ENCODE measurements at regions not wholly inside any gene's neighbourhood (a gene's known extent, or its start where the extent isn't known, plus 50 kb on each side); places are given as distances from the start of the nearest gene placed in this dataset.
"Not testable (repeated sequence)": the region's sequence is repeated elsewhere in the genome, so short reads cannot be mapped to it uniquely, and the experiment has no call there.

- no peak overlapping the region for H3K4me3 ChIP-seq (ENCODE audit: low read length)
- no peaks in the 10 kb centered on the region for H3K9me2 ChIP-seq (replicated peaks; ENCODE audit: insufficient read depth, low read length)
- no peak overlapping the region for H3K9ac ChIP-seq (ENCODE audit: low read length)
- no peaks in the 10 kb centered on the region for H3K36me3 ChIP-seq (replicated peaks; ENCODE audit: insufficient read depth, low read length)
- no peak overlapping the region for H3K27ac ChIP-seq (ENCODE audit: low read length)
- no peaks in the 10 kb centered on the region for H3K4me1 ChIP-seq (ENCODE audit: low read length)
- H3K4me2 ChIP-seq (ENCODE audit: low read depth, low read length), result no peak overlapping the region
- DNase-seq, result no peak
- H3K9me3 ChIP-seq (replicated peaks; ENCODE audit: insufficient read depth, low read length), result no peaks in the 10 kb centered on the region
- TF ChIP-seq, protein P1, sequence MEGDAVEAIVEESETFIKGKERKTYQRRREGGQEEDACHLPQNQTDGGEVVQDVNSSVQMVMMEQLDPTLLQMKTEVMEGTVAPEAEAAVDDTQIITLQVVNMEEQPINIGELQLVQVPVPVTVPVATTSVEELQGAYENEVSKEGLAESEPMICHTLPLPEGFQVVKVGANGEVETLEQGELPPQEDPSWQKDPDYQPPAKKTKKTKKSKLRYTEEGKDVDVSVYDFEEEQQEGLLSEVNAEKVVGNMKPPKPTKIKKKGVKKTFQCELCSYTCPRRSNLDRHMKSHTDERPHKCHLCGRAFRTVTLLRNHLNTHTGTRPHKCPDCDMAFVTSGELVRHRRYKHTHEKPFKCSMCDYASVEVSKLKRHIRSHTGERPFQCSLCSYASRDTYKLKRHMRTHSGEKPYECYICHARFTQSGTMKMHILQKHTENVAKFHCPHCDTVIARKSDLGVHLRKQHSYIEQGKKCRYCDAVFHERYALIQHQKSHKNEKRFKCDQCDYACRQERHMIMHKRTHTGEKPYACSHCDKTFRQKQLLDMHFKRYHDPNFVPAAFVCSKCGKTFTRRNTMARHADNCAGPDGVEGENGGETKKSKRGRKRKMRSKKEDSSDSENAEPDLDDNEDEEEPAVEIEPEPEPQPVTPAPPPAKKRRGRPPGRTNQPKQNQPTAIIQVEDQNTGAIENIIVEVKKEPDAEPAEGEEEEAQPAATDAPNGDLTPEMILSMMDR (IDR thresholded peaks at IDR 0.05; ENCODE audit: low read length), result no peak
- TF ChIP-seq EZH2phosphoT487 (IDR thresholded peaks at IDR 0.05; ENCODE audit: low read length), result no peak
- no peak for TF ChIP-seq EZH2 (optimal IDR thresholded peaks at IDR 0.05; ENCODE audit: low read depth, low read length)
- no peaks in the 10 kb centered on the region for H3K79me2 ChIP-seq (ENCODE audit: low read length)
- no peaks in the 10 kb centered on the region for H3F3A ChIP-seq (ENCODE audit: insufficient read depth, low read length)
- no peaks in the 10 kb centered on the region for H4K20me1 ChIP-seq (ENCODE audit: insufficient read depth, low read length)
- H2AFZ ChIP-seq (ENCODE audit: low read length), result no peak overlapping the region
- no peaks in the 10 kb centered on the region for H3K27me3 ChIP-seq (replicated peaks; ENCODE audit: insufficient read depth, low read length)
Measured at GRCh38 chr3:75951941-75952340, 166.6 kb upstream of the ZNF717 start.

GRCh38 chr3:75960031-75960430, 174.7 kb upstream of the ZNF717 start:
- H3K4me3 ChIP-seq (ENCODE audit: low read length); H3K9ac ChIP-seq (ENCODE audit: low read length); H2AFZ ChIP-seq (ENCODE audit: low read length); H3K9me2 ChIP-seq (replicated peaks; ENCODE audit: insufficient read depth, low read length); H3K27ac ChIP-seq (ENCODE audit: low read length); H3K9me3 ChIP-seq (replicated peaks; ENCODE audit: insufficient read depth, low read length); H3K79me2 ChIP-seq (ENCODE audit: low read length); H3K4me2 ChIP-seq (ENCODE audit: low read depth, low read length); H3K27me3 ChIP-seq (replicated peaks; ENCODE audit: insufficient read depth, low read length); H3K4me1 ChIP-seq (ENCODE audit: low read length); H3K36me3 ChIP-seq (replicated peaks; ENCODE audit: insufficient read depth, low read length); DNase-seq; H4K20me1 ChIP-seq (ENCODE audit: insufficient read depth, low read length); H3F3A ChIP-seq (ENCODE audit: insufficient read depth, low read length): not testable (repeated sequence)

GRCh38 chr3:75962054-75962453, 176.7 kb upstream of the ZNF717 start:
- not testable (repeated sequence) for H3K9ac ChIP-seq (ENCODE audit: low read length); H3K36me3 ChIP-seq (replicated peaks; ENCODE audit: insufficient read depth, low read length); H4K20me1 ChIP-seq (ENCODE audit: insufficient read depth, low read length); H3F3A ChIP-seq (ENCODE audit: insufficient read depth, low read length); H3K4me1 ChIP-seq (ENCODE audit: low read length); H3K9me2 ChIP-seq (replicated peaks; ENCODE audit: insufficient read depth, low read length); H3K4me3 ChIP-seq (ENCODE audit: low read length); H3K27ac ChIP-seq (ENCODE audit: low read length); H3K27me3 ChIP-seq (replicated peaks; ENCODE audit: insufficient read depth, low read length); H3K79me2 ChIP-seq (ENCODE audit: low read length); H3K4me2 ChIP-seq (ENCODE audit: low read depth, low read length); H2AFZ ChIP-seq (ENCODE audit: low read length); DNase-seq; H3K9me3 ChIP-seq (replicated peaks; ENCODE audit: insufficient read depth, low read length)

- H3K9ac ChIP-seq (ENCODE audit: low read length), result no peak overlapping the region
- no peak for TF ChIP-seq EZH2phosphoT487 (IDR thresholded peaks at IDR 0.05; ENCODE audit: low read length)
- no peak for TF ChIP-seq EZH2 (optimal IDR thresholded peaks at IDR 0.05; ENCODE audit: low read depth, low read length)
- TF ChIP-seq, protein P1 (IDR thresholded peaks at IDR 0.05; ENCODE audit: low read length), result no peak
Measured at GRCh38 chr3:75967071-75967470, 181.7 kb upstream of the ZNF717 start.

More at GRCh38 chr3:75967071-75967470, 181.7 kb upstream of the ZNF717 start:
- Histone ChIP-seq H4K20me1 (ENCODE audit: insufficient read depth, low read length) (no peaks in the 10 kb centered on the region), H3F3A (ENCODE audit: insufficient read depth, low read length) (no peaks in the 10 kb centered on the region), H2AFZ (ENCODE audit: low read length) (no peak overlapping the region), H3K9me2 (replicated peaks; ENCODE audit: insufficient read depth, low read length) (no peaks in the 10 kb centered on the region), H3K27ac (ENCODE audit: low read length) (no peak overlapping the region), H3K4me2 (ENCODE audit: low read depth, low read length) (no peak overlapping the region), H3K36me3 (replicated peaks; ENCODE audit: insufficient read depth, low read length) (no peaks in the 10 kb centered on the region), H3K27me3 (replicated peaks; ENCODE audit: insufficient read depth, low read length) (no peaks in the 10 kb centered on the region), H3K79me2 (ENCODE audit: low read length) (no peaks in the 10 kb centered on the region), H3K4me3 (ENCODE audit: low read length) (no peak overlapping the region), H3K9me3 (replicated peaks; ENCODE audit: insufficient read depth, low read length) (no peaks in the 10 kb centered on the region; the same call in 1 of the 2 replicates), H3K4me1 (ENCODE audit: low read length) (no peaks in the 10 kb centered on the region)
- no peak for DNase-seq
